ENCODE measurements at regions not wholly inside any gene's neighbourhood (a gene's known extent, or its start where the extent isn't known, plus 50 kb on each side); places are given as distances from the start of the nearest gene placed in this dataset.

DNA sequence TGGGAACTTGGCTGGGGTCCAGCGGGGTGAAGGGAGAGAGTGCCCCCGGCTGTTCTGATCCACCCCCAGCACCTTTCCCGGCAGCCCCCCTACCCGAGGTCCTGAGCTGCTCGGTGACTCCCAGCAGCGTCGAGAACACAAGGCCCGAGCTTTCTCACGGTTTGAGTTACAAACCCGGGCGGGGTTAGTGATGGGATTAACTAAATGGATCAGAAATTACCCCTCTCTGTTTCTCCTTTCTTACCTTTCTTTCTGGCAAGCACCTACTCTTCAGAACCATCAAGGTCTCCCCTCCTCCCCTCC, 139.4 kb upstream of the GPC1 start:
- Histone ChIP-seq H2AK5ac (ENCODE audit: low read depth, low read length) (no peak overlapping the region), H3K27ac (ENCODE audit: insufficient read depth, low read length) (no peak overlapping the region), H2BK20ac (ENCODE audit: low read depth, low read length) (no peak overlapping the region), H3K56ac (ENCODE audit: extremely low read depth, insufficient read depth, low read length) (no peak overlapping the region), H3K4me1 (ENCODE audit: control insufficient read depth, insufficient read depth, low read length) (no peaks in the 10 kb centered on the region), H3K27me3 (ENCODE audit: control insufficient read depth, insufficient read depth, low read length) (peaks cover 24% of the 10 kb centered on the region; the same call in 1 of the 2 replicates), H4K8ac (ENCODE audit: low read depth in 2 of 2, low read length in 2 of 2) (no peak overlapping the region), H2BK15ac (ENCODE audit: low read depth, low read length) (no peak overlapping the region), H2AFZ (replicated peaks; ENCODE audit: low read length, poor library complexity) (no peak overlapping the region), H3K9me1 (ENCODE audit: insufficient read depth, low read length) (no peaks in the 10 kb centered on the region; the same call in 1 of the 2 replicates), H3K36me3 (ENCODE audit: control insufficient read depth, insufficient read depth, low read length) (no peaks in the 10 kb centered on the region), H3K4me3 (ENCODE audit: insufficient read depth, low read depth, low read length) (no peak overlapping the region), H4K91ac (ENCODE audit: insufficient read depth, low read depth, low read length) (no peak overlapping the region), H2BK120ac (ENCODE audit: low read depth, low read length) (no peak overlapping the region), H4K20me1 (ENCODE audit: insufficient read depth, low read length) (no peaks in the 10 kb centered on the region), H3K79me1 (ENCODE audit: low read depth in 1 of 2, low read length in 2 of 2) (no peaks in the 10 kb centered on the region), H4K5ac (ENCODE audit: low read depth, low read length) (no peak overlapping the region), H3K4ac (ENCODE audit: low read depth, low read length) (no peak overlapping the region), H2AK9ac (replicated peaks; ENCODE audit: low read depth, low read length, poor library complexity) (no peak overlapping the region), H3K9ac (ENCODE audit: low read depth, low read length) (no peak overlapping the region), H3K14ac (replicated peaks; ENCODE audit: low read depth, low read length) (no peak overlapping the region), H3K4me2 (ENCODE audit: low read depth, low read length) (no peak overlapping the region), H3K23ac (ENCODE audit: low read depth, low read length) (no peak overlapping the region), H3K9me3 (ENCODE audit: control insufficient read depth, insufficient read depth, low read length) (no peaks in the 10 kb centered on the region), H2BK5ac (ENCODE audit: low read depth, low read length, poor library complexity, severe bottlenecking) (no peak overlapping the region), H3K18ac (ENCODE audit: low read depth, low read length) (no peak overlapping the region)
- ATAC-seq (ENCODE audit: low read depth): no peak
- CTCF ChIA-PET: no interaction called here
- TF ChIP-seq SMC3 (IDR thresholded peaks at IDR 0.05; ENCODE audit: low read depth, low read length): no peak
- TF ChIP-seq CEBPB (IDR thresholded peaks at IDR 0.05; ENCODE audit: low read depth, low read length): no peak
- no peak for TF ChIP-seq MAFK (IDR thresholded peaks at IDR 0.05; ENCODE audit: low read depth, low read length)
- TF ChIP-seq RCOR1 (IDR thresholded peaks at IDR 0.05; ENCODE audit: insufficient replicate concordance, low read length): no peak
- no peak for TF ChIP-seq MAZ (IDR thresholded peaks at IDR 0.05; ENCODE audit: borderline replicate concordance, low read depth, low read length)
- no peak for TF ChIP-seq CHD1 (IDR thresholded peaks at IDR 0.05; ENCODE audit: low read depth, low read length)
- TF ChIP-seq FOS (IDR thresholded peaks at IDR 0.05; ENCODE audit: low read depth, low read length): no peak
- TF ChIP-seq RAD21 (IDR thresholded peaks at IDR 0.05; ENCODE audit: low read length): no peak
- no peak for TF ChIP-seq POLR2A (IDR thresholded peaks at IDR 0.05; ENCODE audit: low read depth, low read length)
- TF ChIP-seq, protein P1, sequence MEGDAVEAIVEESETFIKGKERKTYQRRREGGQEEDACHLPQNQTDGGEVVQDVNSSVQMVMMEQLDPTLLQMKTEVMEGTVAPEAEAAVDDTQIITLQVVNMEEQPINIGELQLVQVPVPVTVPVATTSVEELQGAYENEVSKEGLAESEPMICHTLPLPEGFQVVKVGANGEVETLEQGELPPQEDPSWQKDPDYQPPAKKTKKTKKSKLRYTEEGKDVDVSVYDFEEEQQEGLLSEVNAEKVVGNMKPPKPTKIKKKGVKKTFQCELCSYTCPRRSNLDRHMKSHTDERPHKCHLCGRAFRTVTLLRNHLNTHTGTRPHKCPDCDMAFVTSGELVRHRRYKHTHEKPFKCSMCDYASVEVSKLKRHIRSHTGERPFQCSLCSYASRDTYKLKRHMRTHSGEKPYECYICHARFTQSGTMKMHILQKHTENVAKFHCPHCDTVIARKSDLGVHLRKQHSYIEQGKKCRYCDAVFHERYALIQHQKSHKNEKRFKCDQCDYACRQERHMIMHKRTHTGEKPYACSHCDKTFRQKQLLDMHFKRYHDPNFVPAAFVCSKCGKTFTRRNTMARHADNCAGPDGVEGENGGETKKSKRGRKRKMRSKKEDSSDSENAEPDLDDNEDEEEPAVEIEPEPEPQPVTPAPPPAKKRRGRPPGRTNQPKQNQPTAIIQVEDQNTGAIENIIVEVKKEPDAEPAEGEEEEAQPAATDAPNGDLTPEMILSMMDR (conservative IDR thresholded peaks at IDR 0.05; ENCODE audit: low read depth, low read length): no peak
- TF ChIP-seq BHLHE40 (IDR thresholded peaks at IDR 0.05; ENCODE audit: low read depth, low read length): no peak
- BruUV-seq (replicated peaks): no TSS peak
- POLR2A ChIA-PET (ENCODE audit: unreplicated experiment): no interaction called here
- dilution Hi-C loops (cut with HindIII; ENCODE audit: low sequenced_read_pairs, unreplicated experiment) (no loop called here), intact Hi-C loops (cut with micrococcal nuclease) (no loop called here), in situ Hi-C loops (cut with MboI; ENCODE audit: low sequenced_read_pairs) (no loop called here)
- WGBS, 2 experiments (ENCODE audit: extremely low coverage in 2 of 2, insufficient read length in 1 of 2): 20% methylated on average over 1 of the region's 11 CpGs; no CpG with 5 or more reads in 1 of the 2 experiments
- no peak for DNase-seq

Data from IMR-90 (cell line).